Ovary (tissue), 3 donors: ENCODE measurements at regions not wholly inside any gene's neighbourhood (a gene's known extent, or its start where the extent isn't known, plus 50 kb on each side); places are given as distances from the start of the nearest gene placed in this dataset.

Source experiments
- EP300 ChIP-seq: sonication (generic); formaldehyde crosslinking; IDR thresholded peaks from one replicate; pipeline ENCODE4 v1.6.1; 2017; ENCODE audit warnings: antibody characterized with exemption
- TF ChIP-seq, protein P1 (sequence below), 3 donors: fragments of 450-650 bp in 2 of 3; fragments of 200-600 bp in 1 of 3; IDR thresholded peaks; one replicate each; pipeline versions ENCODE4 v1.5.1 to v1.8.0; 2016 to 2022; ENCODE audit warnings: antibody characterized with exemption in 3 of 3, mild to moderate bottlenecking in 1 of 3
- donor health status: DM: no; HTN: no; CAD: no.

DNA sequence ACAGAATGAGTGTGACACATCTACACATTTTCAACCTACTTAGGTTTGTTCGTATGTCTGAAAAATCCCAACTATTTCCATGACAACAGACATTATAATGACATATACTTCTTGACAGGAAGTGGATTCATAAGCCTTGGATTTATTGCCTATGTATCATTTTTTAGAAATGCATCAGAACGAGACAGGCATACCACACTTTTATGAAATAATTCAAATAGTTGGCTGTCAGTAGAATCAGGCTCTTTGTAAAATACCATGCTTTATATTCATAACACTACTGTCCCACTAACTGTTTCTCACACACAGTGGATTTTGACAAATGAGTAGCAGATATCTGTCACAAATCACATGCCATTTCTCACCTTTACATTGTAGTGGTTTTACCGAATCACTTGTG, 173.2 kb downstream of the BEND2 start:
- TF ChIP-seq, protein P1, sequence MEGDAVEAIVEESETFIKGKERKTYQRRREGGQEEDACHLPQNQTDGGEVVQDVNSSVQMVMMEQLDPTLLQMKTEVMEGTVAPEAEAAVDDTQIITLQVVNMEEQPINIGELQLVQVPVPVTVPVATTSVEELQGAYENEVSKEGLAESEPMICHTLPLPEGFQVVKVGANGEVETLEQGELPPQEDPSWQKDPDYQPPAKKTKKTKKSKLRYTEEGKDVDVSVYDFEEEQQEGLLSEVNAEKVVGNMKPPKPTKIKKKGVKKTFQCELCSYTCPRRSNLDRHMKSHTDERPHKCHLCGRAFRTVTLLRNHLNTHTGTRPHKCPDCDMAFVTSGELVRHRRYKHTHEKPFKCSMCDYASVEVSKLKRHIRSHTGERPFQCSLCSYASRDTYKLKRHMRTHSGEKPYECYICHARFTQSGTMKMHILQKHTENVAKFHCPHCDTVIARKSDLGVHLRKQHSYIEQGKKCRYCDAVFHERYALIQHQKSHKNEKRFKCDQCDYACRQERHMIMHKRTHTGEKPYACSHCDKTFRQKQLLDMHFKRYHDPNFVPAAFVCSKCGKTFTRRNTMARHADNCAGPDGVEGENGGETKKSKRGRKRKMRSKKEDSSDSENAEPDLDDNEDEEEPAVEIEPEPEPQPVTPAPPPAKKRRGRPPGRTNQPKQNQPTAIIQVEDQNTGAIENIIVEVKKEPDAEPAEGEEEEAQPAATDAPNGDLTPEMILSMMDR (IDR thresholded peaks at IDR 0.05), result no peak
- TF ChIP-seq EP300, result no peak
